ENCODE measurements at regions not wholly inside any gene's neighbourhood (a gene's known extent, or its start where the extent isn't known, plus 50 kb on each side); places are given as distances from the start of the nearest gene placed in this dataset.

DNA sequence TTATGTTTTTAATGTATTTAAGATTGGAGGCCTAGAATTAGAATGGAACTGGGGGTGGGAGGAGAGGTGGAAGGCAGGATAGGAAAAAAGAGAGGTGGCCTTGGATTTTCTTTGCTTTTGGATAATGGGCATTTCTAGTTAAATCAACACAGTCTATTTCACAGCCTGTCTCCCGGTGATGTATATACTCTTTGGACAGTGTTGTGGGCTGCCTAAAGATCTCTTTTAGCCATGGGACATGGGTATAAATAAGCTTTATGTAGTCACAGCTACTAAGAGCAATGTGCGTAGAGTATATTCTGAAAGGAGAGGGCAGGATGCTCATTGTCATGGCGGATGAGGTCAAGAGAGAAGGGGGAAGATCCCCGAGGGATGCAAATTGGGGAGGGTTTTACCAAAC lies 1084.4 kb upstream of the RBFOX1 start:
- no peak for DNase-seq

DNA sequence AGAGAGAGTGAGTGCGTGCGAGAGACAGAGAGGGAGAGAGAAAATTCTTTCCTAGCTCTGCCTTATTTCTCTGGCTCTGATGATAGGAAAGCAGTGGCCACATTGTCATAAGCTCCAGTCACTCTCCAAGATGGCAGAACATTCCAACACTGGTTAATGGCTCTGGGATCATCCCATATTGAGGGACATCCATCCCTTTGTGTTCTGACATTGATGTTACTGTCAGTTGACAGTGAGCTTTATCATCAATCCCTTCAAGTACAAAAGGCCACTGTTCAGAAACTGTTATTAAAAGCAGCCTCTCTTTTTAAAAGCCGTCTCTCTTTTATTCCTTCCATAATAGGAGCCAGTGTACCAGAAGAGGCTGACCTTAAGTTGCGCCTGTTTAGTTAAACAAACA lies 1084.9 kb upstream of the RBFOX1 start:
- no peak for DNase-seq

DNA sequence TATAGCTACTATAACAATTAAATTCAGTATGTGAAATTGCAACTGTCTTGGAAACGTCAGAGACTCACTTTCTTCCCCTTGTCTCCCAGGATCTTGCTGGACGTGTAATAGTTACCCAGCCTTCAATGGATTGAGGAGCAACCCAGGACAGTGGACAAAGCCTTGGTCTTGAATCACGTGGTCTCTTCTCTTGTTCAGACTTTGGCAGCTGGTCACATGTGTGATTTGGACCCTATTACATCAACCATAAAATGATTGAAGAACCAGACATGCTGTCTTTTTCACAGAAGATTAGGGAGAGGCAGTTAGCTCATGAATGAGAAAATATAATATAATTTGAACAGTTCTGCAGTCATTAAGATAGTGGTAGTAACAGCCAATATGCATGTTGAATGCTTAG lies 1085.5 kb upstream of the RBFOX1 start:
- no peak for DNase-seq

DNA sequence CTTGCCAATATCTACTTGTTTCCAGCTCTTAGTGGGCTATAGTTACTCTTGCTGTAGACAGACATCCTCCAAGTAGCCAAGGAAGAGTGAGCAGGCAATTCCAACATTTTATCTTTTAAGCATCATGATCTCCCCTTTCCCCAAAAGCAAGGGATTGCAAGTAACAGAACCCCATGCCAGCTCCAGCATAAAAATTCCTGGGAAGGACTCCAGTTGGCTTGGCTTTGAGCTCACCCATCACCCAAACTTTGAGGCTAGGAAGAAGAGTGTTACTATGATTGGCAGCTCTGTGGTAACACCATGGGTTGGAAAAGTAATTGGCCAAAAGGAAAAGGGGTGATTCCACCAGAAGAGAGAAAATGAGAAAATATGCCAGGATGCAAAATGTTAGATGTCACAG lies 1086.4 kb upstream of the RBFOX1 start:
- no peak for DNase-seq

DNA sequence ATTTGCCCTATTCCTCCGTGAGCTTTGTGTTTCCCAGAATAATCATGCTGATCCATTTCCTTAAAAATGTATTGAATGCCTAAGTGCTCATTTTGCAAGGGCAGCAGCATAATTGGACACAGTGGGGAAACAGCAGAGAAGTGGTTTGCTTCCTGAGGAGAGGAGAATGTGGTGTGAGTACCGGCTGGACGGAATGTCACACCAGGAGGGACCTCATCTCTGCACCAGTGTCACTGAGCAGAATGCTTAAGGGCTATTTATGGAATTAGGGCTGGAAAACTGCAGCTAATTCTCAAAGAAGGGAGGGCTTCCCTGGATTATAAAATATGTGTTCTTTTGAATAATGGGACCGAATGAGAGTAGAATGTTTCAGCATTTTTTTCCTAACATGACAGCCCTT lies 1100.6 kb upstream of the RBFOX1 start:
- DNase-seq = no peak

DNA sequence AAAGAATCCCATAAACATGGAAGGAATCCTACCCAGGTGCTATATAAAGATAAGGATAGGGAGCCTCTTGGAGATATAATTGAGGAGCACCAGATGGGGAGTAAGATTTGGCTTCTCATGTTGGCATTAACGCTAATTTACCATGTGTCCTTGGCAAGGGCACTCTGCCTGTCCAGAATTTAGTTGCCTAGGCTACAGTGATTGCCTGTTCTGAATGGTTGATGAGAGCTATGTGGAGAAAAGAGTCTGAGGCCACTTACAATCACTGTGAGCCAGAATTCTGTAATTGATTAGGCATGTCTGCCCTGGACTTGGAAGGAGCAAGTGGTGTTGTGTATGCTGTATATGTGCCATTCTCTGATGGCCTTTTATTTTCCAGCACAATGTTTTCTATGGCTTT lies 1101.2 kb upstream of the RBFOX1 start:
- no peak for DNase-seq

DNA sequence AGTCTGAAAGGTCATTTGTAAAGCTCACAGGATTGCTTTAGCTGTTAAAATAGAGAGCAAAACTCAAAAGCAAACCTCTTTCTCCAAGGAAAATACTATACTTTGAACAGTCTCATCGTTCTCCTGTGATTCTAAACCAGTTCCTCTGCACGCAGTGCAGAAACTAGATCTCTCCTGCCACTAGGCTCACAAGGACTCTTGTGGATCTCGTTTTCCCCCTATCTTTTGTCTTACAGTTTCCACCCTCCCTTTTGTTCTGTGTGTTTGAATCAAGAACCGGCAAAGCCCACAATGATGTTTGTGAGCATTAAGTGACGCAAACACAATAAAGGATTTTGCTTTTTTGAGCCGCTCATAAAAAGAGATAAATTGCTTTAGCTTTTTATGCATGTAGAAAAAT lies 1103.5 kb upstream of the RBFOX1 start:
- DNase-seq = no peak

DNA sequence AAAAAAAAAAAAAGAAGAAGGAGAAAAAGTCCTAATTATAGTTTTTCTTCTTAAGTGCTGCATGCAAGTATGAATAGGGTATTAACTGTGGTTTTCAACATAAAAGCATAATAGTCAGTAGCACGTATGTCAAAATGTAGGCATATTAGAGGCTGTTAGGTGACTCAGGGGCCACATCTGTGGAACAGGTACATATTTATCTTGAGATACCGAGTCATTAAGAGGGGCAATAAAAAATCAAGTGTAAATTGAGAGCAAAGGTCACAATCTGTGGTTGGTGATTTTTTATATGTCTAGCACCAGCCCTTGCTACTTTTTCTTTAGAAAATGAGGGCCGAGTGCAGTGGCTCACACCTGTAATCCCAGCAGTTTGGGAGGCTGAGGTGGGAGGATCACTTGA lies 1113.8 kb upstream of the RBFOX1 start:
- no peak for DNase-seq

DNA sequence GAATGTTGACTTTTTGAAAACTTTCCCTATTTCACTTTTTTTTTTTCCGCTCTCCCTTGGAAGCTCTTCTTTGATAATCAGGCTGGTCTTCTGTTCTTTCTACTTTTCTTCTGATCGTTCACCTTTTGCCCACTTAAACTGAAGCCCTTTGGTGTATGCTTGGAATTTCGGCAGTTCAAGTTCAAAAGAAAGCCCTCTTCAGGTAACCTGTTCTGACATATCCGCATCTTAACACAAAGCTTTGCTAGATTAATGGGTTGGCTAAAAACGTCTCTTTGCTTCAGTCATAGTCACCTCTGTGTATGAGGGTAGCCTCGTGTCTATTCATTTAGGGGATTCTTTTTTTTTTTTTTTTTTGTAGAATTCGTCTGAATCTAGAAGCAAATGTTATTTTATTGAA lies 1115.8 kb upstream of the RBFOX1 start:
- DNase-seq = no peak

DNA sequence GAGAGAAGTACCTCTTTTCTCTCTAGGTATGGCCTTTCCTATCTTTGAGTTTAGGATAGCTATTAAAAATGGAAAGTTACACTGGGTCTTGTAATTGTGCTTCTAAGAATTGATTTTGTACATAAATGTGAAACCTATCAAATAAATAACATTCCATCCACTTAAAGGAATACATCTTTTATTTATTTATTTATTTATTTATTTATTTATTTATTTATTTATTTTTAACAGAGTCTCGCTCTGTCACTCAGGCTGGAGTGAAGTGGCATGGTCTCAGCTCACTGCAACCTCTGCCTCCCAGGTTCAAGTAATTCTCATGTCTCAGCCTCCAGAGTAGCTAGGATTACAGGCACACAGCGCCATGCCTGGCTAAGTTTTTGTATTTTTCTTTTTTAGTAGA lies 1114.0 kb upstream of the EEF2KMT start:
- DNase-seq = no peak

DNA sequence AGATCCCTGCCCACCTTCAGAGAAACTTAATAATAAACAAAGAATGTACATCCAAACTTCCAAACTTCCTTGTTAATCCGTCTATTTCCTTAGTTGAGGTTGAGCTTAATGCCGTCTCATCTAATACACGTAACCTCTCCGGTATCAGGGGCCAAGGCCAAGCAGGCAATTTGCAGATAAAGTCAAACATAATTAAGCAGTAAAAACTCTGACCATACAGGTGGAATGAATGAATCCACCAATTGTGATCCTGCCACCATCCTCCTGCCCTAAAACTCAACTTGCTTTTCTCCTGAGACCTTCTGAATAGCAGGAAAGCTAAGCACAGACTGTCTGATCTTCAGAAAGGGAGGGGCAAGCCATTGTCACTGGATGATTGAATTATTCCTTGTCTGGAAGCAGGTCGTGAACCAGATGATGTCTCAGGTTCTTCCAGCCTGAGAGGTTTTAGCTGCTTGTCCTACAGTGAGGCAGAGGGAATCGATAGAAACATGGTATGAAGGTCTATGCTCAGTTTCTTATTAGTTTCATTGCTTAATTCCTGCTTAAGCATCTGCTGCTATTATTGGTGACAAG lies 1111.8 kb upstream of the EEF2KMT start:
- DNase-seq = no peak

DNA sequence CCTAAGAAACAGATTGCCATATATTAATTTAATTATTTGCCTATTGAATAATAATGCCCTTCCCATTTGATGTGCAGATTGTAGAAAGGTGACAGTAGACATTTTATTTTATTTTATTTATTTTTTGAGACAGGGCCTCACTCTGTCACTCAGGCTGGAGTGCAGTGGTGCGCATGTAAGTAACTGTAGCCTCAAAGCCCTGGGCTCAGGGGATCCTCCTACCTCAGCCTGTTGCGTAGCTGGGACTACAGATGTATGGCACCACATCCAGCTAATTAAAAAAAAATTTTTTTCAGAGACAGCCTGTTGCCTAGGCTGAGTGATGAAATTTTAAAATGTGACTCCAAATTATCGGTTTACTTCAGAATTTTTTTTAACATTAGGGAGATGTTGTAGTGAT lies 1110.0 kb upstream of the EEF2KMT start:
- no peak for DNase-seq

DNA sequence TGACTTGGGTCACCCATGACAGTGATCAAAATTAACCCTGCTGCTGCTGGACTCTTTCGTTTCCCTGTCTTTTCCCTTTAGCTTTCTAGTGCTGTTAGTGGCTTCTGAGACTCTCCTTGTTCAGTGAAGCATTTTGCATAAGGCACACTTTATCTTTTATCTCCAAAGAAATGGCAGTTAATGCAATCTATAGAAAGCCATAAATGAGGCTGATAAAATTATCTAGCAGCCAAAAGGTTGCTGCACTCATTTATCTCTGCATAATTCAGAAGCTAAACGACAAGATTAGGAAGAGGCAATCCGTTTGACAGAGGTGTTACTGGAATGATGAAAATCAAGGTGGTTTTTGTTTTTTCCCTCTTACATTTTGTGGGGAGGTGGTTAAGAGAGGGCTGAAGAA lies 1109.5 kb upstream of the EEF2KMT start:
- DNase-seq = no peak

DNA sequence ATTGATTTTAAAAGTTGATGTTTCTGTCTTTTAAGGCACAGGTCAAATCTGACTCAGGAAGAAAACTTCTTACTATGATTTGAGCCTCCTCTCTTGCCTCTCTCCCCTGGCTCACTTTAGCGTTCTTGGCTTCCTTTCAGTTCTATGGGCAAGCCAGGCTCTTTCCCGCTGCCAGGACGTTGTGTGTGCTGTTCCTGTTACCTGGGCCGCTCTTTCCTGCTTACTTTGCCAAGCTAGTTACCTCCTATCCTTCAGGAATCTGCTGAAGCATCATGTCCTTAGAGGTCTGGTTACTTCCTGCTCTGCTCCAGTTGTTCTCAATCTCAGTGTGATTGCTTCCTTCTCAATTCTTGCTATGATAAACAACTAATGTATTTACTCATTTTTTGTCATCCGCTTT lies 1108.5 kb upstream of the EEF2KMT start:
- DNase-seq = no peak

DNA sequence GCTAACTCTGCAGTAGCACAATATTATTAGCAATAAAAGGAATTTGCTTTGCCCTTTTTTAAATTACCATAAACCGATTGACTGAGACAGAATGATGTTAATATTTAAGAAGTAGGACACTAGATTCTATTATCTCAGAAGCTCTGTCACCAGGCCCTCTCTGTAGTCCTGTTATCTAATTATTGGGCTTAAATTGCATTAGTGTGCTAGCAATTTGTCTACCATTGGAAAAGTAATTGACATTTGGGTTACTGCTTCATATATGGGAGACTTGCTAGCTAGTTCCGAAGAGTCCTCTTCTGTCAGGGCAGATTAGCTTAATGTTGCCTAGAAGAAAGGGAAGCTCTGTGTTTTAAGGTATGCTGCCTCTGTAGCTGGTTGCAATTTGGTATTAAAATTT lies 1107.3 kb upstream of the EEF2KMT start:
- no peak for DNase-seq

DNA sequence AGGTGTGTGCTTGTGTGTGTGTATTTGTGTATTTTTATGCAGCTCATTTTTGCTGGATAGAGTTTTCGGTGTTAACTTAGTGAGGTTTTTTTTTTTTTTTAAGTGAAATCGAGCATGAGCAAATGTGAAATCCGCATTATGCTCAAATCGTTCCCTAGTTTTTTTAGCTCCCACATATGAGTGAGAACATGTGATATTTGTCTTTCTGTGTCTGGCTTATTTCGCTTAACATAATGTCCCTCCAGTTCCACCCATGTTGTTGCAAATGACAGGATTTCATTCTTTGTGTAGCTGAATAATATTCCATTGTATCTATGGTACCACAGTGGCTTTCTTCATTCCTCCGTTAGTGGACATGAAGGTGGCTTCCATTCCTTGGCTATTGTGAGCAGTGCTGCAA lies 1103.3 kb upstream of the EEF2KMT start:
- no peak for DNase-seq

DNA sequence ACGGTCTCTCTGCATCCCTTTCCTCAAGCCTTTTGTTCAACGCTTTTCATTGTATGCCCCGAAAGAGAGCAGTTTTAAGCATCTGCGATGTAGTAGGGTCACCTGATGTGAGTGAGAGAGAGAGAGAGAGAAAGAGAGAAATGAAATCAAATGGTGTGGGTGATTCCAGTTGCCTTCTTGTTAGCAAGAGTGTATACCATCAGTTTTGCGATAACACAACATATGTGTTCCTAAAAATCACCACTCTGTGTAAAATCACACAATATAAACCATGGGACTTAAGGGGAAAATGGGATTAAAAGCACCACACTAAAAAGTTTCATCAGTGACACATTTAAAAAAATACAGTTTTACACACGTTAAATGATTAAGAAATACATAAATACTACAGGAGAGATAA lies 1102.7 kb upstream of the EEF2KMT start:
- DNase-seq = no peak

DNA sequence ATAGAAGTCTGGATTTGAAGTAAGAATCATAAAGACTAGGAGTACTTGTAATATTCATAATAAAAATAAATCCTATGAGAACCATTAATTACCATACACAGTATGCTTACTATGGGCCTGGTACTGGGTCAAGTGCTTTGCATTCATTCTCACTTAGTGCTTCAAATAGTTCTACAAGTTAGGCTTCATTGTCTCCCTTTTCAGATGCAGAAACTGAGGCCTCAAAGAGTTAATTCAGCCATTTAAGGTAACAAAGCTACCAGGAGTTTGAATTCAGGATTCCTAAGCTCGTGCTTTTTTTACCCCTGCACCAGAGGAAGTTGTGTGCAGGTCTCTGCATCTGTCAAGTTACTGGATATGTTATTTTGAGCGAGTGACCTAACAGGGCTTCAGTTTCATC lies 1098.4 kb upstream of the EEF2KMT start:
- DNase-seq = no peak

DNA sequence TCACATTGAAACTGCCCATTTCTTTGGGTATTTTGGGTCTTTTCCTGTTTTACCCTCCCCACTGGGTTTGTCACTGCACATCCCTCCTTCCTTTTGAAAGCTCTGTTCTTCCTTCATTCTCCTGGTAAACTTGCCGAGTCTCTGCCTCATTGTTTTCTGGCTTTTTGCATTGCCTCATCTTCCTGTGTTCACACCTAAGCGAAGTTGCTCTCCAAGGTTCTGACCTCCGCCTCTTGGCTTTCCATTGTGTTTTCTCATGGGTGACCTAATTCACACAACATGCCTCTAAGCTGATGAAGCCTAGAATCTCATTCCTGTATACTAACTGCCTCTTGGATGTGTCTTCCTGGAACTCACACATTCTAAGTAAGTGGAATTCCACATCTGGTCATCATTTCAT lies 1096.1 kb upstream of the EEF2KMT start:
- no peak for DNase-seq

DNA sequence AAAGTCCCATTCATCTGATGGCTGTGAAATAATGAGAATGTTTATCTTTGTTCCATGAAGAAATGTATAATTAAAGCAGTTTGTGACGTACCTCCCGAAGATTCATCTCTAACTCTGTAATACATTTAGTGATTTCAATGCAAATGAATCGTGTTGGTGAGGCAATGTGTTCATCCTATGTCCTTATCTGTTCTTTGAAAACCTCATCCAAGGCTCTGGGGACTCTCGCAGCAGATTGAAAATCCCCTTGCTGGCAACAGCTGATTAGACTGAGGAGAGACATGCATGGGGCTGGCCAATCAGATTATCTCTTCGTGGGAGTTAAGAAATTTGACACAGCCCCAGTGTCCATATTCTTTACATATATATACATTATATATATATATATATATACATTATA lies 1095.4 kb upstream of the EEF2KMT start:
- DNase-seq = no peak

DNA sequence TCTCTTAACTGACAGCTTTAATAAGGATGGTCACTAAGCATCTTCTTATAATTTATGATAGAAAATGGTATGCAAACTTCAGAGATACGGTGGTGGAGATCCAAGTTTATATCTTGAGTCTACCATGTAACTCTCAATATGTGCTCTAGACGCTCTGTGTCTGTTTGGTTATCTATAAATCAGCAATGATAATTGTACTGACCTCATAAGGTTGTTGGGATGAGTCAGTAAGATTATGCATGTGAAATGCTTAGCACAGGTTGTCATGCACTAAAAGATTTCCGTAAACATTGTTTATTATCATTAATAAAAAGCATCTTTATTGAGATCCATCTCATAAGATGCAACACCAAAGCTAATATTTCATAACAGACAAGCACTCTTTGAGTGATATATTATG lies 1094.9 kb upstream of the EEF2KMT start:
- DNase-seq = no peak

DNA sequence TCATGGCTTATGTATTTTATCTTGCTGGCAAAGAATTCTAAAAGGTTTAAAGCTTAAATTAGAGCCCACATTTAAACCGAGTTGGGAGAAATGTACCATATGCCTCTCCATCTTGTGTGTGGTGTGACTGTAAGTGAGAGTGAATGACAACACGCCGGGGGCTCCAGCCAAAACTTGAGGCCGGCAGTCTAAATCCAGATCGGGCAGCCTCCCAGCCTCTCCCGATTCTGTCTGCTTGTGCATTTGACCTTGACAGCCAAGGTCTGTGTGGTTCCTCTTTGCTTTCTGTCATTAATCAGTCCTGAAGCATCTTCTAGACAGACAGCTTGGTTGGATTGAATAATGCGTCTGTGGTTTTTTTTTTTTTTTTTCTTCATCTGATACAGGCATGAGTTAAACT lies 1093.2 kb upstream of the EEF2KMT start:
- no peak for DNase-seq

DNA sequence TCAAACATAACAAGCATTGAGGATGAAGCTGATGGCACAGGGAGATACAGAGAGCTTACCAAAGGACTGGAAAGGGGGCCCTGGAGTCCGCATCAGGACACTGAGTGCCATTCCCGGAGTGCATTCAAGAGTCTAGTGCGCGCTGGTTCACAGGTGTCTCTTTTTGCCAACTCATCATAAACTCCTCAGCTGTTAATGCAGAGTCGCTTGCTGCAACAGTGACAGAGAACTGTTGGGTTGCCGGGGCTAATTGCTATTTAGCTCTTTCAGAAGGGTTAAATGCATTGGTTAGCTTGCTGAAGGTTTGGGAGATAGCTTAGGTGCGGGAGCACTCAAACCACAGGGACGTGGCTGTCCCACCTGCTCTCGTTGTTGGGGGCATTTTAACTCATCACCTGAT lies 1091.6 kb upstream of the EEF2KMT start:
- no peak for DNase-seq

DNA sequence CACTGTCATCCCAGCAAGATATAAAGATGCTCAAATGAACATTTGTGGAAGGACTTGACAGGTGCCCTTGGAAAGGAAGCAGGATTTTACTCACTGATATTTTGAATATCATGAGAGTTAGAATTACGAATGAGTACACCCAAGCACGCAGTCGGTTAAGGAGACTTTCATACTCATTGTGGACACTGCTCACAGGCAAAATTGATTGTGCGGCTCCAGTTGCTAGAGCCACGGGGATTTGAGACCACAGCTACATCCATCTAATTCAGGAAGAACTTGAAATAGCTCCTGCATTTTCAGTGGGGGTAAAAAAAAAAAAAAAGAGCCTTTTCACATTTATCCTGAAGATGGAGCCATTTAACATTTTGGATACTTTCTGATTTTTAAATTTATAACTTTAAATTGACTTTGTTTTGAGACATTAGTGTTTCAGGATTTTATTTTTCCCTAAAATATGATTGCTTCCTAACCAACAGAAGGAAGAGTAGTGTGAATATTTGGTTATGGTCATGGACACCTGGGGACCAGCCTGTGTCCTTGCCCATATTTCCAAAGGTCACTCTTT lies 1080.1 kb upstream of the EEF2KMT start:
- DNase-seq = no peak

DNA sequence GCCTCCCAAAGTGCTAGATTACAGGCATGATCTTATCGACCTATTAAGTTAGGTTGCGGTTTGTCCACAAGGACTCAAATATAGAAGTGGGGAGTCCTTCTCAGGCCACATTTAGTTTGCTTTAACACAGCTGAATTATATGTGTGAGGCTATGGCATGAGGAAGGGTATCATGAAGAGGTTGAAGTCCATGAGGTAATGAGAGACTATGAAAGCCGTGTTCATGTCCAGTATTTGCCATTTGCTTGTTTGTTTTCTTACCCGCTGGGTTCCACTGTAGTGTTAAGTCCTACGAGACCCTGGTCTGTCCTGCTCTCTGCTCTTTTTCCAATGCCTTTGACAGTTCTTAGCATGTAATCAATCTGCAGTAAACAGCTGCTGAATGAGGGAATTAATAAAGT lies 1072.4 kb upstream of the EEF2KMT start:
- no peak for DNase-seq

Measured in activated gamma-delta T cell treated with Interleukin-2 at 50 U/mL for 16 hours (primary cell).